ENCODE measurements at regions not wholly inside any gene's neighbourhood (a gene's known extent, or its start where the extent isn't known, plus 50 kb on each side); places are given as distances from the start of the nearest gene placed in this dataset.

DNA sequence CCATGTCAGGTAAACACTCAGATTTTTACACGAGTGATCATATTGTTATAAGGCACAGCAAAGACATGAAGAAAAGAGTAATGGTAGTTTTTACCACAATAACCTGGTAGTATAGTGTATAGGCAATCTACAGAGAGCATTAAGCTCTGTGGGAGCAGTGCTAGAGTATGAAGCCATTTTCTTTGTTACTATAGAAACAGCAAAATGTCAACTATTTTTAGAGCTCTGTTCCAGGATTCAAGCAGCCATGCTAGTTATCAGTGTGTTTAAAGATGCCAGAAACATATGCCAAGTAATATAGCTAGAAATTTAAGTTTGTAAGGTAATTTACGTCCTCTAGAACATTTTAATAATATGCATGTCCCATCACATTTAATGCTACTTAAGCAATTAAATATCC is 77.6 kb upstream of the RGS18 start:
- ATAC-seq (no peak), DNase-seq (ENCODE audit: low read depth, low spot score) (no peak), FAIRE-seq (no peak)
- Histone ChIP-seq H3K27ac (ENCODE audit: control insufficient read depth, insufficient read depth) (no peak overlapping the region), H3K4me1 (ENCODE audit: control insufficient read depth, insufficient read depth, low read length) (no peaks in the 10 kb centered on the region), H2AFZ (ENCODE audit: control insufficient read depth, low read depth, low read length) (no peak overlapping the region), H3K4me3 (no peak overlapping the region), H3K36me3 (ENCODE audit: control insufficient read depth in 2 of 2, insufficient read depth in 2 of 2, low read length in 1 of 2) (no peaks in the 10 kb centered on the region), H3K9me3 (replicated peaks; ENCODE audit: control insufficient read depth, insufficient read depth, low read length) (no peaks in the 10 kb centered on the region), H3K9ac (ENCODE audit: control insufficient read depth, insufficient read depth, low read length) (no peak overlapping the region), H3K79me2 (ENCODE audit: control insufficient read depth, insufficient read depth, low read length) (no peaks in the 10 kb centered on the region), H4K20me1 (ENCODE audit: control insufficient read depth, insufficient read depth) (no peaks in the 10 kb centered on the region), H3K4me2 (ENCODE audit: control insufficient read depth, insufficient read depth) (no peak overlapping the region), H3K27me3 (replicated peaks in 1 of 2; ENCODE audit: control insufficient read depth in 2 of 2, insufficient read depth in 2 of 2, low read length in 1 of 2) (no peaks in the 10 kb centered on the region)
- TF ChIP-seq CBFB (IDR thresholded peaks at IDR 0.05; ENCODE audit: low read depth) (no peak), KAT2A (conservative IDR thresholded peaks at IDR 0.05; ENCODE audit: control insufficient read depth, low read depth, low read length) (no peak), RB1 (IDR thresholded peaks at IDR 0.05; ENCODE audit: borderline replicate concordance) (no peak), TCF7 (IDR thresholded peaks at IDR 0.05; ENCODE audit: borderline replicate concordance) (no peak), TCF12 (IDR thresholded peaks at IDR 0.05; ENCODE audit: low read depth, low read length) (no peak)
- TF ChIP-seq, protein P1, sequence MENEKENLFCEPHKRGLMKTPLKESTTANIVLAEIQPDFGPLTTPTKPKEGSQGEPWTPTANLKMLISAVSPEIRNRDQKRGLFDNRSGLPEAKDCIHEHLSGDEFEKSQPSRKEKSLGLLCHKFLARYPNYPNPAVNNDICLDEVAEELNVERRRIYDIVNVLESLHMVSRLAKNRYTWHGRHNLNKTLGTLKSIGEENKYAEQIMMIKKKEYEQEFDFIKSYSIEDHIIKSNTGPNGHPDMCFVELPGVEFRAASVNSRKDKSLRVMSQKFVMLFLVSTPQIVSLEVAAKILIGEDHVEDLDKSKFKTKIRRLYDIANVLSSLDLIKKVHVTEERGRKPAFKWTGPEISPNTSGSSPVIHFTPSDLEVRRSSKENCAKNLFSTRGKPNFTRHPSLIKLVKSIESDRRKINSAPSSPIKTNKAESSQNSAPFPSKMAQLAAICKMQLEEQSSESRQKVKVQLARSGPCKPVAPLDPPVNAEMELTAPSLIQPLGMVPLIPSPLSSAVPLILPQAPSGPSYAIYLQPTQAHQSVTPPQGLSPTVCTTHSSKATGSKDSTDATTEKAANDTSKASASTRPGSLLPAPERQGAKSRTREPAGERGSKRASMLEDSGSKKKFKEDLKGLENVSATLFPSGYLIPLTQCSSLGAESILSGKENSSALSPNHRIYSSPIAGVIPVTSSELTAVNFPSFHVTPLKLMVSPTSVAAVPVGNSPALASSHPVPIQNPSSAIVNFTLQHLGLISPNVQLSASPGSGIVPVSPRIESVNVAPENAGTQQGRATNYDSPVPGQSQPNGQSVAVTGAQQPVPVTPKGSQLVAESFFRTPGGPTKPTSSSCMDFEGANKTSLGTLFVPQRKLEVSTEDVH (IDR thresholded peaks at IDR 0.05; ENCODE audit: low read depth, partially characterized antibody): no peak
- ChIA-PET RAD21 (ENCODE audit: unreplicated experiment) (no interaction called here), CTCF (no interaction called here), SMC1A (ENCODE audit: uncharacterized antibody, unreplicated experiment) (interaction anchor here (0.6 to 0.9 kb wide), 2 partner anchors 9 to 386 kb away, joined by 3 read pairs; no protein-coding TSS in a partner anchor), POLR2A (no interaction called here)
- intact Hi-C loops (cut with micrococcal nuclease; ENCODE audit: unreplicated experiment): no loop called here
- in situ Hi-C loops (cut with MboI): no loop called here
- BruUV-seq (replicated peaks): no TSS peak
- 0% methylated on average over 2 of the region's 2 CpGs for WGBS (ENCODE audit: insufficient coverage, insufficient replicate concordance, low lambda C conversion rate, missing lambda C conversion rate)

DNA sequence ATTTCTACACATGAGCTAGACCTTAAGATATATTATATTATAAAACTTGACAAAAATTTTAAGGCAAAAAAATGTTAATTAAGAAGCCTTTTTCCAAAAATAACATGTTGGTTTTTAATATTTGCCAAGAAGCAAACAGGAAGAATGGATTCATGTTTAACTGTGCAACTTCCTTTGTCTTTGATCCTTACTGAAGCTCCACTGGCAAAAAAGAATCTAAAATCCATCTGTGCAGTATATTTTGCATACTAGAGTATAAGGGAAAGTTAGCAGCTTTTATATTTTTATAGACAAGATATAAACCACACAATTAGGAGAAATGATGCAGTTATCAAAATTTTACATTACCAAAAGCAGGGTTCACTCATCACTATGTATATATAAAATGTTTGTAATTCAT is 76.9 kb upstream of the RGS18 start:
- Histone ChIP-seq H3K27me3 (replicated peaks in 1 of 2; ENCODE audit: control insufficient read depth in 2 of 2, insufficient read depth in 2 of 2, low read length in 1 of 2) (no peaks in the 10 kb centered on the region), H3K27ac (ENCODE audit: control insufficient read depth, insufficient read depth) (no peak overlapping the region), H3K4me2 (ENCODE audit: control insufficient read depth, insufficient read depth) (no peak overlapping the region), H3K4me1 (ENCODE audit: control insufficient read depth, insufficient read depth, low read length) (no peaks in the 10 kb centered on the region), H3K79me2 (ENCODE audit: control insufficient read depth, insufficient read depth, low read length) (no peaks in the 10 kb centered on the region), H3K9ac (ENCODE audit: control insufficient read depth, insufficient read depth, low read length) (no peak overlapping the region), H4K20me1 (ENCODE audit: control insufficient read depth, insufficient read depth) (no peaks in the 10 kb centered on the region), H3K9me3 (replicated peaks; ENCODE audit: control insufficient read depth, insufficient read depth, low read length) (no peaks in the 10 kb centered on the region), H2AFZ (ENCODE audit: control insufficient read depth, low read depth, low read length) (no peak overlapping the region), H3K36me3 (ENCODE audit: control insufficient read depth in 2 of 2, insufficient read depth in 2 of 2, low read length in 1 of 2) (no peaks in the 10 kb centered on the region), H3K4me3 (no peak overlapping the region)
- POLR2A ChIA-PET: no interaction called here
- no peak for TF ChIP-seq DPF2 (IDR thresholded peaks at IDR 0.05)
- no peak for TF ChIP-seq ZNF274 (IDR thresholded peaks at IDR 0.05; ENCODE audit: insufficient read depth, insufficient read length)
- ATAC-seq (no peak), FAIRE-seq (no peak), DNase-seq (ENCODE audit: low read depth, low spot score) (no peak)
- RAD21 ChIA-PET (ENCODE audit: unreplicated experiment): no interaction called here
- SMC1A ChIA-PET (ENCODE audit: uncharacterized antibody, unreplicated experiment): interaction anchor here (0.6 to 0.9 kb wide), 2 partner anchors 8 to 385 kb away, joined by 3 read pairs; no protein-coding TSS in a partner anchor
- intact Hi-C loops (cut with micrococcal nuclease; ENCODE audit: unreplicated experiment): no loop called here
- BruUV-seq (replicated peaks): no TSS peak
- CTCF ChIA-PET: no interaction called here
- in situ Hi-C loops (cut with MboI): no loop called here

Data from GM12878 (cell line).